ENCODE measurements at regions not wholly inside any gene's neighbourhood (a gene's known extent, or its start where the extent isn't known, plus 50 kb on each side); places are given as distances from the start of the nearest gene placed in this dataset.

GRCh38 chr5:3143382-3143781, 391.9 kb upstream of the IRX2 start:
- TF ChIP-seq EZH2phosphoT487 (IDR thresholded peaks at IDR 0.05; ENCODE audit: unreplicated experiment) (no peak), CTCF (conservative IDR thresholded peaks at IDR 0.05; ENCODE audit: low read depth in 2 of 2) (no peak), EZH2 (IDR thresholded peaks at IDR 0.05; ENCODE audit: low read depth, unreplicated experiment) (no peak), NANOG (IDR thresholded peaks at IDR 0.05; ENCODE audit: borderline replicate concordance) (no peak), CREB1 (CRISPR knock-in tag; IDR thresholded peaks at IDR 0.05; ENCODE audit: low read depth) (no peak), JUNB (IDR thresholded peaks at IDR 0.05; ENCODE audit: unreplicated experiment) (no peak), POLR2AphosphoS5 (IDR thresholded peaks at IDR 0.05; ENCODE audit: low read depth) (no peak), ZNF114 (CRISPR knock-in tag; IDR thresholded peaks at IDR 0.05) (no peak)
